Neuronal stem cell (in vitro differentiated cells): ENCODE measurements at regions not wholly inside any gene's neighbourhood (a gene's known extent, or its start where the extent isn't known, plus 50 kb on each side); places are given as distances from the start of the nearest gene placed in this dataset.

Experiments
- DNase-seq: peaks from one replicate; pipeline ENCODE4 v3.0.0-alpha.2; 2013; ENCODE audit warnings: low spot score
- H2AFZ ChIP-seq: one replicate; pipeline ENCODE4 v1.6.1; 2013; ENCODE audit warnings: mild to moderate bottlenecking, low read length, inconsistent platforms
- H2AK5ac ChIP-seq: 2 replicates; pipeline ENCODE4 v1.6.1; 2013; ENCODE audit warnings: low read depth, mild to moderate bottlenecking, inconsistent platforms, low read length, moderate library complexity, mixed read lengths
- H2BK120ac ChIP-seq: 2 replicates; pipeline ENCODE4 v1.6.1; 2013; ENCODE audit warnings: low read depth, mild to moderate bottlenecking, inconsistent platforms, low read length, moderate library complexity, mixed read lengths
- H2BK12ac ChIP-seq: one replicate; pipeline ENCODE4 v1.6.1; 2013; ENCODE audit warnings: low read length, inconsistent platforms
- H2BK15ac ChIP-seq: 2 replicates; pipeline ENCODE4 v1.6.1; 2013; ENCODE audit warnings: mild to moderate bottlenecking, low read length, inconsistent platforms, mixed read lengths
- H2BK5ac ChIP-seq: one replicate; pipeline ENCODE4 v1.6.1; 2013; ENCODE audit warnings: inconsistent platforms, mild to moderate bottlenecking, low read length, moderate library complexity
- H3K14ac ChIP-seq: one replicate; pipeline ENCODE4 v1.6.1; 2013; ENCODE audit warnings: low read length, inconsistent platforms
- H3K18ac ChIP-seq: 2 replicates; pipeline ENCODE4 v1.6.1; 2013; ENCODE audit warnings: low read length, inconsistent platforms
- H3K23ac ChIP-seq: 2 replicates; pipeline ENCODE4 v1.6.1; 2013; ENCODE audit warnings: low read depth, mild to moderate bottlenecking, mixed read lengths, low read length, inconsistent platforms; ENCODE audit not compliant: poor library complexity
- H3K27ac ChIP-seq: replicated peaks from 3 replicates; pipeline ENCODE4 v1.5.1; 2013; ENCODE audit warnings: low read length, inconsistent platforms
- H3K27me3 ChIP-seq, 3 experiments: 2 replicates each; pipeline ENCODE4 v1.6.1; 2013; ENCODE audit warnings: low read length in 3 of 3, mild to moderate bottlenecking in 2 of 3, inconsistent platforms in 1 of 3, low read depth in 1 of 3, mixed read lengths in 1 of 3, moderate library complexity in 1 of 3; ENCODE audit not compliant: control insufficient read depth in 3 of 3, insufficient read depth in 3 of 3
- H3K36me3 ChIP-seq, 2 donors: replicated peaks in 1 of 2; 2 replicates each; pipeline ENCODE4 v1.6.1; 2013; ENCODE audit warnings: low read length in 2 of 2; ENCODE audit not compliant: control insufficient read depth in 2 of 2, insufficient read depth in 2 of 2
- H3K4ac ChIP-seq: 2 replicates; pipeline ENCODE4 v1.6.1; 2013; ENCODE audit warnings: inconsistent platforms, mild to moderate bottlenecking, low read length, moderate library complexity
- H3K4me1 ChIP-seq, 2 donors: 1 replicate in 1 of 2; 2 replicates in 1 of 2; pipeline ENCODE4 v1.6.1; 2013; ENCODE audit warnings: low read length in 2 of 2, low read depth in 1 of 2; ENCODE audit not compliant: control insufficient read depth in 2 of 2, insufficient read depth in 1 of 2
- H3K4me2 ChIP-seq: one replicate; pipeline ENCODE4 v1.6.1; 2013; ENCODE audit warnings: mild to moderate bottlenecking, low read length, inconsistent platforms; ENCODE audit not compliant: insufficient read depth, poor library complexity, severe bottlenecking
- H3K4me3 ChIP-seq, 2 donors: 2 replicates each; pipeline ENCODE4 v1.5.1; 2013; ENCODE audit warnings: low read length in 2 of 2, mild to moderate bottlenecking in 2 of 2, inconsistent platforms in 1 of 2, moderate library complexity in 1 of 2
- H3K79me1 ChIP-seq: one replicate; pipeline ENCODE4 v1.6.1; 2013; ENCODE audit warnings: low read depth, mild to moderate bottlenecking, inconsistent platforms, low read length, moderate library complexity
- H3K9ac ChIP-seq: one replicate; pipeline ENCODE4 v1.6.1; 2013; ENCODE audit warnings: mild to moderate bottlenecking, low read depth, low read length, inconsistent platforms; ENCODE audit not compliant: poor library complexity
- H3K9me3 ChIP-seq, 2 donors: replicated peaks in 1 of 2; 2 replicates each; pipeline versions ENCODE3 to v1.6.1; 2013; ENCODE audit warnings: low read length in 2 of 2, mild to moderate bottlenecking in 2 of 2, inconsistent platforms in 1 of 2, low read depth in 1 of 2, mixed read lengths in 1 of 2, moderate library complexity in 1 of 2; ENCODE audit not compliant: control insufficient read depth in 2 of 2, insufficient read depth in 1 of 2
- H4K8ac ChIP-seq: one replicate; pipeline ENCODE4 v1.6.1; 2013; ENCODE audit warnings: low read depth, mild to moderate bottlenecking, inconsistent platforms, low read length, moderate library complexity
- H4K91ac ChIP-seq: one replicate; pipeline ENCODE4 v1.6.1; 2013; ENCODE audit warnings: low read length, low read depth, mild to moderate bottlenecking, inconsistent platforms; ENCODE audit not compliant: poor library complexity
- WGBS, 2 donors: extraction: QIAGEN DNeasy Blood & Tissue Kit; methylation state at CpG; one replicate each; pipeline ENCODE4 v1.1.7; 2013; ENCODE audit warnings: missing lambda C conversion rate in 2 of 2, mixed read lengths in 1 of 2; ENCODE audit not compliant: insufficient read length in 2 of 2, insufficient replicate concordance in 1 of 2; ENCODE audit errors: extremely low coverage in 2 of 2; 5-methylcytosine and 5-hydroxymethylcytosine counted together

DNA sequence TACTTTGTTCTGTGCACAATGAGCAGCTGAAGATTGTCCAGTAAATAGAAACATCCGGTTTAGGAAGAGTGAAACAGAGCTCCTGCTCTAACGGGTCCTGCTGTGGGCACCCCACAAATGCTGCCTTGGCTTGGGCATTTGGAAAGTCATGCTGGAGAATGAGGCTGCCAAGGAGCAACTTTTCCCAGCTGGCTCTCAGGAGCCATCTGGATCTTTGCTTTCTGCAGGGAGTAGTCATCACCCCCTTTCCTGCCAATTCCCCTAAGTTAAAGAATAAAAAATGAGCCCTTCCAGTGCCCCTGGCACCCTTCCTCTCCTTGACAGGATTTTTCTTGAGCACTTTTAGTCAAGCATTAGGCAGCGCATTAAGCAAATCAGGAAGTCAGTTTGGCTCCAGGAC lies 90.0 kb downstream of the FAM43A start:
- Histone ChIP-seq H3K27me3 (peaks cover 0 to 37% (median 2%) of the 10 kb centered on the region in 3 experiments), H2AFZ (no peak overlapping the region), H3K4ac (no peak overlapping the region), H3K14ac (no peak overlapping the region), H2AK5ac (no peak overlapping the region), H3K9me3 (no peaks in the 10 kb centered on the region), H3K27ac (no peak overlapping the region), H4K91ac (no peak overlapping the region), H3K36me3 (no peaks in the 10 kb centered on the region), H2BK12ac (no peak overlapping the region), H3K18ac (no peak overlapping the region), H2BK5ac (no peak overlapping the region), H3K4me1 (peaks cover 0 to 8% of the 10 kb centered on the region in 2 donors), H2BK120ac (no peak overlapping the region), H3K4me2 (no peak overlapping the region), H3K9ac (no peak overlapping the region), H3K79me1 (no peaks in the 10 kb centered on the region), H4K8ac (no peak overlapping the region), H3K4me3 (no peak overlapping the region), H3K23ac (no peak overlapping the region), H2BK15ac (no peak overlapping the region)
- no peak for DNase-seq
- no CpG with 5 or more reads among the region's 3 CpGs for WGBS, 2 donors

DNA sequence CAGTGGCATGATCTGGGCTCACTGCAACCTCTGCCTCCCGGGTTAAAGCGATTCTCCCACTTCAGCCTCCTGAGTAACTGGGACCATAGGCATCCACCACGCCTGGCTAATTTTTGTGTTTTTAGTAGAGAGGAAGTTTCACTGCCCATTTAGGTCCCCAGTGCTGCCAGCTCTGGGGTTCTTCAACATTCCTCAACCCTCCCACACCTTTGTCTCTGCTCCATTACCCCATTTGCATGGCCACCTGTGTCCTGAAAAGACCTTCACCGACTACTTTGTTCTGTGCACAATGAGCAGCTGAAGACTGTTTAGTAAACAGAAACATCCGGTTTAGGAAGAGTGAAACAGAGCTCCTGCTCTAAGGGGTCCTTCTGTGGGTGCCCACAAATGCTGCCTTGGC lies 92.0 kb downstream of the FAM43A start:
- no peak overlapping the region for H3K4me3 ChIP-seq
- H3K4me2 ChIP-seq, result no peak overlapping the region
- H2AFZ ChIP-seq, result no peak overlapping the region
- no peak overlapping the region for H4K8ac ChIP-seq
- H2BK15ac ChIP-seq, result no peak overlapping the region
- no peak overlapping the region for H2BK12ac ChIP-seq
- no peak overlapping the region for H3K4ac ChIP-seq
- no peak overlapping the region for H3K9ac ChIP-seq
- H3K23ac ChIP-seq, result no peak overlapping the region
- H2AK5ac ChIP-seq, result no peak overlapping the region
- no CpG with 5 or more reads among the region's 5 CpGs for WGBS, 2 donors
- H3K36me3 ChIP-seq, result no peaks in the 10 kb centered on the region
- H3K9me3 ChIP-seq, result no peaks in the 10 kb centered on the region
- peaks cover 0 to 22% (median 2%) of the 10 kb centered on the region in 3 experiments for H3K27me3 ChIP-seq
- no peaks in the 10 kb centered on the region for H3K79me1 ChIP-seq
- no peak overlapping the region for H3K27ac ChIP-seq
- H2BK120ac ChIP-seq, result no peak overlapping the region
- DNase-seq, result no peak
- H4K91ac ChIP-seq, result no peak overlapping the region
- H3K18ac ChIP-seq, result no peak overlapping the region
- H3K4me1 ChIP-seq, result peaks cover 0 to 7% of the 10 kb centered on the region in 2 donors
- H2BK5ac ChIP-seq, result no peak overlapping the region
- no peak overlapping the region for H3K14ac ChIP-seq

DNA sequence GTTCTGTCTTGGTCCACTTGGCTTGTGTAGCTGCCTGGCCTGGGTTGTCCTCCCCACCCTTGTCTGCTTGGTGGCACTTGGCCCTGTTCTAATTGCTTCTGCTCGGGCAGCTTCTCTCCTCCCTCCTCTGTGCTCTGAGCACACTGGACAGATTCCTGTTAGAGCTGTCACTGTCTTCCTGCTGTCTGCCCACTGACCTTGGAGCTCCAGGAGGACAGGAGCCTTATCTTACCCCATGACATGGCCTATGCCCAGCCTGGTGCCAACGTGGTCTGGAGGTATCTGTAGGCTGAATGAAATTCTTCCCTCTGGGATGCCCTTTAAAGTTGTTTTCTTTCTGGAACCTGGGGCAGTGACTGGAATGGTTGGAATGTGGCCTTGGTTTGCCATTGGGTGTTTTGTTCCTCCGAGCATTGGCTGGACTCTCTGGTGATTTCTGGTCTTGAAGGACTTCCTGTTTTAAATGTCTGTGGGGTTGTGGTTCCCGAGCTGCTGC lies 94.1 kb downstream of the FAM43A start:
- Histone ChIP-seq H2BK5ac (no peak overlapping the region), H3K18ac (no peak overlapping the region), H4K91ac (no peak overlapping the region), H2BK12ac (no peak overlapping the region), H3K14ac (no peak overlapping the region), H3K4me2 (no peak overlapping the region), H3K23ac (no peak overlapping the region), H3K27ac (no peak overlapping the region), H3K36me3 (no peaks in the 10 kb centered on the region), H3K4me3 (no peak overlapping the region), H4K8ac (no peak overlapping the region), H2BK15ac (no peak overlapping the region), H3K9ac (no peak overlapping the region), H2AFZ (no peak overlapping the region), H2BK120ac (no peak overlapping the region), H3K79me1 (no peaks in the 10 kb centered on the region), H3K27me3 (peaks cover 0 to 20% (median 2%) of the 10 kb centered on the region in 3 experiments), H3K4me1 (peaks cover 0 to 8% of the 10 kb centered on the region in 2 donors), H3K4ac (no peak overlapping the region), H3K9me3 (no peaks in the 10 kb centered on the region), H2AK5ac (no peak overlapping the region)
- DNase-seq, result no peak
- no CpG with 5 or more reads among the region's 4 CpGs for WGBS, 2 donors

DNA sequence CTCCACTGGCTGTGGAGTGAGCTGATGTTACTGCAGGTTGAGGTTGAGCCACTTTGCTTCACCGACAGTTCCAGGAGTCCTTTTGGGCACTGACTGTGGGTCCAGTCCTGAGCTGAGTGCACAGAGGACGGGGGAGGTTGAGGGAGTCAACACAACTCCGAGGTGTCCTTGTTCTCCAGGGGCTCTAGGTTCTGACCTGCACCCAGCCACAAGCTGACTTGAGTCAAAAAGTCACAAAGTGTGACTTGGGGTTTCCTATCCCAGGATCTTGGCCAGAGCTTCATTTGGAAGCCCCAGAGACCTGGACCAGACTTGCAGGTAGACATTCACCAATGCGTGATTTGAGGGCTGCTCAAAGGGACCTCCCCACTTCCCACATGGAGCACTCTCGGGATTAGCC lies 95.0 kb downstream of the FAM43A start:
- Histone ChIP-seq H3K4me2 (no peak overlapping the region), H3K9me3 (no peaks in the 10 kb centered on the region), H2AFZ (no peak overlapping the region), H3K36me3 (no peaks in the 10 kb centered on the region), H3K18ac (no peak overlapping the region), H3K4me1 (peaks cover 0 to 4% of the 10 kb centered on the region in 2 donors), H4K8ac (no peak overlapping the region), H4K91ac (no peak overlapping the region), H3K4ac (no peak overlapping the region), H3K4me3 (no peak overlapping the region), H2BK15ac (no peak overlapping the region), H3K14ac (no peak overlapping the region), H2BK12ac (no peak overlapping the region), H3K23ac (no peak overlapping the region), H2BK120ac (no peak overlapping the region), H3K79me1 (no peaks in the 10 kb centered on the region), H3K9ac (no peak overlapping the region), H2AK5ac (no peak overlapping the region), H3K27me3 (peaks cover 0 to 15% (median 2%) of the 10 kb centered on the region in 3 experiments), H2BK5ac (no peak overlapping the region), H3K27ac (no peak overlapping the region)
- DNase-seq, result no peak
- WGBS, 2 donors, result no CpG with 5 or more reads among the region's 5 CpGs
